GM23248 (cell line): ENCODE measurements at regions not wholly inside any gene's neighbourhood (a gene's known extent, or its start where the extent isn't known, plus 50 kb on each side); places are given as distances from the start of the nearest gene placed in this dataset.
A peak's percentile ranks its signal among the peaks of the same experiment; 100 is the strongest.
"Not testable (repeated sequence)": the region's sequence is repeated elsewhere in the genome, so short reads cannot be mapped to it uniquely, and the experiment has no call there.

ENCODE experiments used
- DNase-seq: peaks from one replicate; pipeline ENCODE4 v3.0.0-alpha.2; 2015
- H2AFZ ChIP-seq: fragments of 200-600 bp; sonication (generic); 2 replicates; pipeline ENCODE4 v1.6.1; 2016; ENCODE audit warnings: antibody characterized with exemption
- H3F3A ChIP-seq: fragments of 200-600 bp; sonication (generic); 2 replicates; pipeline ENCODE4 v1.6.1; 2016; ENCODE audit warnings: mild to moderate bottlenecking, antibody characterized with exemption, mixed run types; ENCODE audit not compliant: insufficient read depth
- H3K27ac ChIP-seq: fragments of 200-600 bp; sonication (generic); 2 replicates; pipeline ENCODE4 v1.5.1; 2016; ENCODE audit warnings: mild to moderate bottlenecking
- H3K27me3 ChIP-seq: fragments of 200-600 bp; sonication (generic); replicated peaks from 2 replicates; pipeline ENCODE4 v1.6.1; 2016; ENCODE audit warnings: mild to moderate bottlenecking; ENCODE audit not compliant: insufficient read depth
- H3K36me3 ChIP-seq: fragments of 200-600 bp; sonication (generic); 2 replicates; pipeline ENCODE4 v1.6.1; 2016; ENCODE audit warnings: low read depth, mild to moderate bottlenecking
- H3K4me1 ChIP-seq: fragments of 200-600 bp; sonication (generic); 2 replicates; pipeline ENCODE4 v1.6.1; 2016; ENCODE audit warnings: mild to moderate bottlenecking; ENCODE audit not compliant: insufficient read depth
- H3K4me2 ChIP-seq: fragments of 200-600 bp; sonication (generic); one replicate; pipeline ENCODE4 v1.6.1; 2016; ENCODE audit warnings: mild to moderate bottlenecking; ENCODE audit not compliant: unreplicated experiment
- H3K4me3 ChIP-seq: fragments of 200-600 bp; sonication (generic); 2 replicates; pipeline ENCODE4 v1.5.1; 2016; ENCODE audit warnings: mild to moderate bottlenecking
- H3K79me2 ChIP-seq: fragments of 200-600 bp; sonication (generic); 2 replicates; pipeline ENCODE4 v1.6.1; 2016; ENCODE audit warnings: mild to moderate bottlenecking; ENCODE audit not compliant: insufficient read depth
- H3K9ac ChIP-seq: fragments of 200-600 bp; sonication (generic); 2 replicates; pipeline ENCODE4 v1.6.1; 2016; ENCODE audit warnings: mild to moderate bottlenecking
- H3K9me2 ChIP-seq: fragments of 200-600 bp; sonication (generic); 2 replicates; pipeline ENCODE4 v1.6.1; 2016; ENCODE audit warnings: mixed run types, mild to moderate bottlenecking, moderate library complexity; ENCODE audit not compliant: insufficient read depth
- H3K9me3 ChIP-seq: fragments of 200-600 bp; sonication (generic); one replicate; pipeline ENCODE4 v1.6.1; 2017; ENCODE audit warnings: low read depth
- H4K20me1 ChIP-seq: fragments of 200-600 bp; sonication (generic); 2 replicates; pipeline ENCODE4 v1.6.0; 2016; ENCODE audit not compliant: insufficient read depth
- EZH2 ChIP-seq: fragments of 200-600 bp; sonication (generic); IDR thresholded peaks from 2 replicates; pipeline ENCODE4 v1.6.1; 2018; ENCODE audit warnings: antibody characterized with exemption, mild to moderate bottlenecking; ENCODE audit not compliant: insufficient read depth, poor library complexity, severe bottlenecking
- EZH2phosphoT487 ChIP-seq: fragments of 200-600 bp; sonication (generic); IDR thresholded peaks from 2 replicates; pipeline ENCODE4 v1.6.1; 2018; ENCODE audit warnings: antibody characterized with exemption, moderate library complexity, mild to moderate bottlenecking, low read depth; ENCODE audit not compliant: insufficient read depth
- WGBS, 2 experiments: methylation state at CpG; one replicate each; pipeline ENCODE4 v1.1.6; 2015 to 2017; ENCODE audit warnings: low lambda C conversion rate in 2 of 2, low coverage in 1 of 2; ENCODE audit errors: missing lambda C conversion rate in 2 of 2; 5-methylcytosine and 5-hydroxymethylcytosine counted together
- in situ Hi-C: fragments of 300-500 bp; cut with MboI; formaldehyde crosslinking; loops from 2 replicates; pipeline ENCODE4 v1.15.0; 2020

DNA sequence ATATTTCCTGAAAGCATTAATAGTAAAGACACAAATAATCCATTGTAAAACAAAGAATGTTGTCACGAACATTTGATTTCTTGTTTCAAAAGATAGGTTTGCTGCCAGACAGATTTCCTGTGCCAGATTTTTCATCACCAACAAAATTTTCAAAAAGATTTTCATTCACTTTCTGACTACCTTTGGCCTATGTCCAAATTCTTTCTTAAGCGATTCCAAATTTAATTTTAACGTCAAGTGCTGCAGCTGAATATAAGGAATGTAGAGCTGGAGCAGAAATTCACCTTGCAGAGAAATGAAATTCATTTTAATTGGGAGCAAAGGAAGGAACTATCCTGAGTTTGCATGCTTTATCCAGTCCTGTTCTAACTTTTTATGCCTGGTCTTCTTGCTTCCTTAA, 277.4 kb downstream of the CCER1 start:
- H3K4me3 ChIP-seq, result no peak overlapping the region
- DNase-seq, result no peak
- peaks cover 8% of the 10 kb centered on the region; the same call in 1 of the 2 replicates for H3F3A ChIP-seq
- WGBS, 2 experiments, result 40 to 44% methylated on average over 3 of the region's 3 CpGs
- H3K36me3 ChIP-seq, result no peaks in the 10 kb centered on the region
- no peak overlapping the region for H2AFZ ChIP-seq
- no peak overlapping the region for H3K9ac ChIP-seq
- in situ Hi-C loops, result no loop called here
- H3K4me2 ChIP-seq, result no peak overlapping the region
- no peaks in the 10 kb centered on the region for H3K27me3 ChIP-seq
- TF ChIP-seq EZH2 (no peak), EZH2phosphoT487 (no peak)
- H3K79me2 ChIP-seq, result no peaks in the 10 kb centered on the region
- no peaks in the 10 kb centered on the region for H3K9me3 ChIP-seq
- H3K4me1 ChIP-seq, result peaks cover 10% of the 10 kb centered on the region
- no peaks in the 10 kb centered on the region; the same call in 1 of the 2 replicates for H3K9me2 ChIP-seq
- no peaks in the 10 kb centered on the region for H4K20me1 ChIP-seq
- H3K27ac ChIP-seq, result no peak overlapping the region

DNA sequence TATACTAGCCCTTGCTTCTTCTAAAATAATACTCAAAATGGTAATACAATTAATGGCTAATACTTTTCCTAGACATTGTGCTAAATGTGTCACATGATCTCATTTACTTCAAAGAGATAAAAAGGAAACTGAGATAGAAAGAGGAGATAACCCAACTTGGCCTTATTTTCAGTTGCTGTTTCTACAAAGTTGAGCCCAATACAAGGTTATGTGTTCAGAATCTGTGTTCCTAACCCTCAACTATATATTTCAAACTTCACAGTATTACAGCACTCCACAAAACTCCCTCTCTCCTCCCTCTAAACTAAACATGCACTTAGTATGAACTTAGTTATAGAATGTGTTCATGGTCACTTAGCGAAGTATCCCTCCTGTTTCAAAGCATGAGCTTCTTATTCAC, 277.9 kb downstream of the CCER1 start:
- H3K27me3 ChIP-seq, result no peaks in the 10 kb centered on the region
- in situ Hi-C loops, result no loop called here
- H3K4me2 ChIP-seq, result no peak overlapping the region
- no peaks in the 10 kb centered on the region for H3K79me2 ChIP-seq
- no peak overlapping the region for H3K4me3 ChIP-seq
- TF ChIP-seq EZH2 (no peak), EZH2phosphoT487 (no peak)
- no peaks in the 10 kb centered on the region for H3K9me3 ChIP-seq
- no peak for DNase-seq
- H3F3A ChIP-seq, result peaks cover 7% of the 10 kb centered on the region; the same call in 1 of the 2 replicates
- H3K27ac ChIP-seq, result no peak overlapping the region
- peaks cover 5% of the 10 kb centered on the region; the same call in 1 of the 2 replicates for H3K4me1 ChIP-seq
- no peaks in the 10 kb centered on the region; the same call in 1 of the 2 replicates for H3K9me2 ChIP-seq
- WGBS, 2 experiments, result 90 to 96% methylated on average over 1 of the region's 1 CpG
- no peak overlapping the region for H2AFZ ChIP-seq
- no peaks in the 10 kb centered on the region for H3K36me3 ChIP-seq
- no peak overlapping the region for H3K9ac ChIP-seq
- no peaks in the 10 kb centered on the region for H4K20me1 ChIP-seq

DNA sequence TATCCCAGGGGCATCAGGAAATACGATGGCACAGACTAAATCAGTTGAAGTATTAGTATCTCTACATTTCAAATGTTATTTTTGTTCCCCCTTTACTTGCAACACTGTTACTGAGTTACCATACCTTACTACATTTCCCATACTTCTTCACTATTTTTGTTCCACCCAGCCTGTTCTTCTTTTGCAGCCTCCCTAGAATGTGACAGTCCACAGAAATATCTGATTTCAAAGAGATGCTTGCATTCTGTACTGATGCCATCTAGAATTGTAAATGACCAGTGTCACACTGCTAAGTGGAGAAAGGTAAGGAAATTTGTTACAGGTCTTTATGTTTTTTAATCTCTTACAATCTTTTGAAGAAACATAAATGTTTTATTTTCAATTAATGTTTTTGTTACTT, 279.9 kb downstream of the CCER1 start:
- WGBS, 2 experiments, result 11 to 22% methylated on average over 1 of the region's 1 CpG
- no peaks in the 10 kb centered on the region for H4K20me1 ChIP-seq
- no peak overlapping the region for H3K9ac ChIP-seq
- no peak overlapping the region for H3K27ac ChIP-seq
- no peaks in the 10 kb centered on the region; the same call in 1 of the 2 replicates for H3K9me2 ChIP-seq
- H3K4me1 ChIP-seq, result no peaks in the 10 kb centered on the region
- no peak overlapping the region for H2AFZ ChIP-seq
- no peaks in the 10 kb centered on the region for H3F3A ChIP-seq
- DNase-seq, result no peak
- no peaks in the 10 kb centered on the region for H3K9me3 ChIP-seq
- no peak overlapping the region for H3K4me2 ChIP-seq
- H3K4me3 ChIP-seq, result no peak overlapping the region
- TF ChIP-seq EZH2 (no peak), EZH2phosphoT487 (no peak)
- no peaks in the 10 kb centered on the region for H3K79me2 ChIP-seq
- in situ Hi-C loops, result no loop called here
- no peaks in the 10 kb centered on the region for H3K36me3 ChIP-seq
- H3K27me3 ChIP-seq, result no peaks in the 10 kb centered on the region

DNA sequence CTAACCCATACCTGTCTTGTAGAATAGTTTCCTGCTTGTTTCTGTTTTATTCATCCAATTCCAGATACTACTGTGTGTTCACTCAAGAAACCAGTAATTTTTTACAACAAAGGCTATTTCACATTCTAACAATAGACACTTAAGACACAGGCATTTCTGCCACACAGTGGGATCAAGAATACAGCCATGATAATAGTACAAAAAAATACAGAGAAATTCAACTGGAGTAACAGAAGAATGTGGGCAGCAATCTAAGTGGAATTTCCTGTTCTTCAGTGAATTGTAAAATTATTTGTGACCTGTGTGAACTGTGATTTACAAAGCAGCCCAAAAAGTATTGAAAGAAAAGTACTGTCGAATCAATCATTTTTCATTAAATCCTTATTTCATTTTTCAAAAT, 282.9 kb downstream of the CCER1 start:
- Histone ChIP-seq H3K4me3 (no peak overlapping the region), H3K79me2 (no peaks in the 10 kb centered on the region), H3K27me3 (no peaks in the 10 kb centered on the region), H2AFZ (peak overlapping the region; percentile 9; the same call in 1 of the 2 replicates), H3K9me2 (no peaks in the 10 kb centered on the region; the same call in 1 of the 2 replicates), H3K27ac (no peak overlapping the region), H3K9ac (no peak overlapping the region), H3F3A (no peaks in the 10 kb centered on the region), H3K9me3 (no peaks in the 10 kb centered on the region), H4K20me1 (no peaks in the 10 kb centered on the region), H3K4me1 (no peaks in the 10 kb centered on the region), H3K36me3 (no peaks in the 10 kb centered on the region), H3K4me2 (peak overlapping the region; percentile 1)
- WGBS, 2 experiments, result 85 to 89% methylated on average over 1 of the region's 1 CpG
- TF ChIP-seq EZH2, result no peak
- TF ChIP-seq EZH2phosphoT487, result no peak
- in situ Hi-C loops, result no loop called here
- DNase-seq, result peak; percentile 5

DNA sequence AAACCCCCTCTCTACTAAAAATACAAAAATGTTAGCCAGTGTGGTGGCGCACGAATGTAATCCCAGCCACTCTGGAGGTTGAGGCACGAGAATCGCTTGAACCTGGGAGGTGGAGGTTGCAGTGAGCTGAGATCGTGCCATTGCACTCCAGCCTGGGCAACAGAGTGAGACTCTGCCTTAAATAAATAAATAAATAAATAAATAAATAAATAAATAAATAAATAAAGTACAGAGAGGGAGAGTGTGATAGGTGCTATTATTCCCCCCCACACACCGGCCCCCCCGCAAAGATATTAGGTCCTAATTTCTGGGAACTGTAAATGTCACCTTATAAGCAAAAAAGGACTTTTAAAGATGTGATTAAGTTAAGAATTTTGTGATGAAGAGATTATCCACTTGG, 291.0 kb downstream of the CCER1 start:
- H3F3A ChIP-seq, H3K9me3 ChIP-seq, H3K79me2 ChIP-seq, H3K27me3 ChIP-seq, H3K9me2 ChIP-seq, H3K4me3 ChIP-seq, H3K4me2 ChIP-seq, H2AFZ ChIP-seq, H3K36me3 ChIP-seq, H3K4me1 ChIP-seq, H3K27ac ChIP-seq, in situ Hi-C loops, H3K9ac ChIP-seq, DNase-seq, H4K20me1 ChIP-seq: not testable (repeated sequence)
- WGBS, 2 experiments, result 87 to 88% methylated on average over 7 of the region's 7 CpGs
